HG02623 (cell line): ENCODE measurements at regions not wholly inside any gene's neighbourhood (a gene's known extent, or its start where the extent isn't known, plus 50 kb on each side); places are given as distances from the start of the nearest gene placed in this dataset.
A peak's percentile ranks its signal among the peaks of the same experiment; 100 is the strongest.
"Not testable (repeated sequence)": the region's sequence is repeated elsewhere in the genome, so short reads cannot be mapped to it uniquely, and the experiment has no call there.

ENCODE experiments used
- ATAC-seq: cut with Tn5 transposase; IDR thresholded peaks from one replicate; pipeline ENCODE4 v1.9.1; 2021; ENCODE audit warnings: moderate library complexity; ENCODE audit not compliant: unreplicated experiment

- ATAC-seq = no peak
These were observed 392.3 kb upstream of the CAMK1G start for GRCh38 chr1:209191262-209191634.

DNA sequence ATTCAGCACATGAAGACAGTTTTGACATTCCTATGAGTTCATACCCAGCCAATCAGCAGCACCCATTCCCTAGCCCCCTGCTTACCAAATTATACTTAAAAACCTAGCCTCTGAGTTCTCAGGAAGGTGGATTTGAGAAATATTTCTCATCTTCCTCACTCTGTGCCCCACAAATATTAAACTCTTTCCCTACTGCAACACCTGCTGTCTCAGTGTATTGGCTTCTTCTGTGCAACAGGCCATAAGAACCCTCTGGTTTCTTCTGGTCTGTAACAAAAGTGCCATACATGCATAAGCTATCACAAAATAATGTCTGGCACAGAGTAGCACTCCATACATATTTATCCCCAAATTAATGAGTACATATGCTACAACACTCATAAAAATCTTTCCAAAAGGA is 387.4 kb upstream of the CAMK1G start:
- no peak for ATAC-seq

DNA sequence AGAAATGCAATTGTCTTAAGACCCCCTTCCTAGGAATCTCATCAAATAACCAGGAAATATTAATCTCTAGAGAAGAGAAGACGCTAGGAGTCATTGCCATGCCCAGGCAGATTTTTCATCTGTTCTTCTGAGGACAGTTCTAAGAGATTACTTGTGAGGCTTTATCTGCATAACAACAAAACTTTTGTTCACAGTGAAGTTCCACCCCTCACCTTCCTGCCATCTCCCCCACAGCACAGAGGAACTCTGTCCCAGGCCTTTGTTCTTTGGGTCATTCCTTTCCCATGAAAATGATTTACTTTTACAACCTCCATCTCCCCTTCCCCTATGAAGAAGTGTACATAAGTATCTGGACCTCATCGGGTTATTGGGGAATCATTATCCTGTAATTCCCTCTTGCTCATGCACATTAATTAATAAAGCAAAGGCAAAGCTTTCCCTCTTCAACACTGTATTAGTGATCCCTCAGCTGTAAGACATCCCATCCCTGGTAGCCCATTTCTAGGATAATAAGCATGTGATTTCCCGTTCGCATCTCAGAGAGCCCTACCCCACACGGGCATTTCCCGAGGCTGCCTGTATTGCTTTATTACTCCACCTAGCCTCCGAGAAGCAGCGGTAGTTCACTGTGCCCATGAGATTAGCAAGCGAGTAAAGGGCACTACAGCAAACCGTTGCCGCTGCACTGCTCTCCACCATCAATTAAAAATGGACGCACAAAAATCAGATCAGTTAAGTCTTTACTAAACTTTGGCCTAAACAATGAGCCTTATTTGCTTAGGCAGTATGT is 384.4 kb upstream of the CAMK1G start:
- no peak for ATAC-seq

DNA sequence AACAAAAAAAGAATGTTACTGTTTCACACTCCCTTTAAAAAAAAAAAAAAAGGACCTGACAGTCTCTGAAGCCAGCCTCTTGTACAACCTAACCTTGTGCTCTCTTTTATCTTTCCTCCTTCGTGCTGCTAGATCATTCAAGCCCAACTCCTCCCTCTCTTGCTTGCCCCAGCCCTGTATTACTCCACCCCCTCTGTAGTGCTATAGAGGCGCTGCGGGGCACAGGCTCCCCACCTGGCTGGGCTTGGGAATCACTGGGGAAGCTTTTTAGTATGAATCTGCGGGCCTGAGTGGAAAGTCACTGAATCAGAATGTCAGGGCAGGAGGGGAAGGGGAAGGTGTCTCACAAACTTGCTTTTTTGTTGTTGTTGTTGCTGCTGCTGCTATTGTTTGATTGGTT is 383.7 kb upstream of the CAMK1G start:
- ATAC-seq = no peak

DNA sequence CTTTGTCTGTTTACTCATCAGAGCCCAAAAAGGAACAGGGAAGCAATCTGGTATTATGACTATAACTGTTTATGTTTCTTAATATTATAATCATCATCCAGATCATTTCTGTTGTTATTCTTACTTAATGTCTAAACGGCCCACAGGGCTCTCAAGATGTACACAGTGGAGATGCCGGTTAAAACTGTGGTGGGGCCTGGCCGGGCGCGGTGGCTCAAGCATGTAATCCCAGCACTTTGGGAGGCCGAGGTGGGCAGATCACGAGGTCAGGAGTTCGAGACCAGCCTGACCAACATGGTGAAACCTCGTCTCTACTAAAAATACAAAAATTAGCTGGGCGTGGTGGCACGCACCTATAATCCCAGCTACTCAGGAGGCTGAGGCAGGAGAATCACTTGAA is 381.2 kb upstream of the CAMK1G start:
- not testable (repeated sequence) for ATAC-seq

DNA sequence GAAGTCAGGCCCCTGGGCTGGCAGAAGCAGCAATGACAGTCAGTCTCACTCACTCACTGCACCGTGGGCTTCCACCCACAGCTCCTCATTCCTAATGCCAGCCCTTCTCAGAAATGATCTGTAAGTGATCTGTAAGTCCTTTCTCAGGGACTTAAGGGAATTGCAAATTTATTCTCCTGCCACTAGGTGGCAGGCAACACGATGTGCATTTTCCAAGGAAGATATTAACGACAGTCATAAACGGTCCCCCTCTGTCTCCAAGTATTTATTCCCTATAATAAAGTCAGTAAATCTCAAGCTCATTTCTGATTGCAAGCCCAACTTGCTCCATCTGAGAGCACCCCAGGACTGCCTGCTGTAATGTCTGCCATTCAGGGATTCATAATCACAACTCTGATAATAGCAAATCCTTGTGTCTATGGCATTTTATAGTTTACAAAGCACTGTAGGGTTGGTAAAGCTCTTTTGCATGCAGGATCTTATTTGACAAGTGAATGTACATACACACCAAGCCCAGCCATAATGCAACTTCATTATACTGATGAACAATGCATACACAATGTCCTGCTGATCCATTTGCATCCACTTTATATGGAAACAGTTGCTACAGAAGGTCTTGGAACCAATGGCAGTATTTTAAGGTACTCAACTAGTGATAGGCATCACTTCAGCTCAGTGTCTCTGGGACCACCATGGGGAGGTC is 380.5 kb upstream of the CAMK1G start:
- no peak for ATAC-seq

GRCh38 chr1:209203533-209203895 is 380.0 kb upstream of the CAMK1G start:
- ATAC-seq = no peak

DNA sequence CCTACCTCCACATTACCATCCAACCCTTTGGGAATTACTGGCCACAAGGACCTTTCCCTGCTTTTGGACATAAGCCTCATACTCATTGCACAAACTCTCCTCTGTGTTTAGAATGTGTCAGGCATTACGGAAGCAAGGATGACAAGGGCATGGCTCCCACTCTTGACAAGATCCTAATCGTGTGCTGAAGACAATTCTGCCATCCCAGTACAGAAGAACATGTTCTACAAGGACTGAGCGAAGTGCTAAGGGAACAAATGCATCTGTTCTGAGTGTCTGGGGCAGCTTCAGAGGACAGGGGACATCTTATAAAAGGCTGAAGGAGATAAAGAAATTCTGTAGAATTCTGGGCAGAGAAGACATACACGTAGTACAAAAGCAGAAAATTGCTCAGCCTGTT is 378.5 kb upstream of the CAMK1G start:
- ATAC-seq = no peak

GRCh38 chr1:209207126-209207700 is 376.3 kb upstream of the CAMK1G start:
- ATAC-seq = peak; percentile 7

GRCh38 chr1:209207701-209208286 is 375.7 kb upstream of the CAMK1G start:
- peak; percentile 77 for ATAC-seq

DNA sequence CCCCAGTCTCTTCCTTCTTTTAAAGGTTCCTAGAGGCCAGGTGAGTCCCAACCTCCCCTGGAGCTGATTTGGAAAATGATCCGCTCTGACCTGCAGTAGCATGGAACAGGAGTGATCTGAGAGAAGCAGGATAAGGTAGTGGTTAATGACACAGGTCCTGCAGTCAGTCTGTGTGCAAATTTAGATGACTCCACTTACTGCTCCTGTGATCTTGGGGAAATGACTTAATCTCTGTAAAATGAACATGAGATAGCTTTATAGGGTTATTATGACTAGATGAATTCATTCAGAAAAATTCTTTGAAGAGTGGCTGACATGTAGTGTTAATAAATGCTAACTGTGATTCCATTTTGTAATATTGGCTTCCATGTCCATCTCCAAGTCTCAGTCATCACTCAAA is 374.9 kb upstream of the CAMK1G start:
- ATAC-seq = no peak

DNA sequence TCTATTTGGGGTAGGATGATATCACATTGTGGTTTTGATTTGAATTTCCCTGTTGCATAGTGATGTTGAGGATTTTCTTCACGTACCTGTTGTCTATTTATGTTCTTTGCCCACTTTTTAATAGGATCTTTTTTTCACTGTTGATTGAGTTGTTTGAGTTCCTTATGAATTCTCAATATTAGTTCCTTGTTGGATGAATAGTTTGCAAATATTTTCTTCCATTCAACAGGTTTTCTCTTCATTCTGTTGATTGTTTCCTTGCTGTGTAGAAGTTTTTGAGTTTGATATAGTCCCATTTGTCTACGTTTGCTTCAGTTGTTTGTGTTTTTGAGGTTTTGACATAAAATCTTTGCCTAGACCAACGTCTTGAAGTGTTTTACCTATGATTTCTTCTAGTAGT is 369.5 kb upstream of the CAMK1G start:
- ATAC-seq = no peak

- ATAC-seq = no peak
These were observed 367.7 kb upstream of the CAMK1G start for GRCh38 chr1:209215826-209216225.

GRCh38 chr1:209218113-209218512 is 365.4 kb upstream of the CAMK1G start:
- ATAC-seq = no peak

DNA sequence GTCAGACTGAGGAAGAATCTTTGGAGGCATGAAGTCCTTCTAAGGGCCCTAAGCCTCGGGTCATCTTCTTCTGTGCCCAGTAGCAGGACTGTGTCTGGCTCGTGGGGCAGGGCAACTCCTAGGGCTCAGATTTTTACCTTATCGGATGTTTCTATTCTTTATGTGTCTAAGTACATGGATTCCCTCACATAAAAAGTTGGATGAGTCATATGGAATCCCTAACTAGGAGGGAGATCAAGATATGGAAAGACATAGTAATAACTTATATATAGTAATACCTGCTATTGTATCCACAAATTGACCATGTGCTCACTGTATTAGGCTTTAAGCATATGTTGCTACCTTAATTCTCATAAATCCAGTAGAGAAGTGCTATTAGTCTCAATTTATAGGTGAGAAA is 364.5 kb upstream of the CAMK1G start:
- ATAC-seq = no peak

DNA sequence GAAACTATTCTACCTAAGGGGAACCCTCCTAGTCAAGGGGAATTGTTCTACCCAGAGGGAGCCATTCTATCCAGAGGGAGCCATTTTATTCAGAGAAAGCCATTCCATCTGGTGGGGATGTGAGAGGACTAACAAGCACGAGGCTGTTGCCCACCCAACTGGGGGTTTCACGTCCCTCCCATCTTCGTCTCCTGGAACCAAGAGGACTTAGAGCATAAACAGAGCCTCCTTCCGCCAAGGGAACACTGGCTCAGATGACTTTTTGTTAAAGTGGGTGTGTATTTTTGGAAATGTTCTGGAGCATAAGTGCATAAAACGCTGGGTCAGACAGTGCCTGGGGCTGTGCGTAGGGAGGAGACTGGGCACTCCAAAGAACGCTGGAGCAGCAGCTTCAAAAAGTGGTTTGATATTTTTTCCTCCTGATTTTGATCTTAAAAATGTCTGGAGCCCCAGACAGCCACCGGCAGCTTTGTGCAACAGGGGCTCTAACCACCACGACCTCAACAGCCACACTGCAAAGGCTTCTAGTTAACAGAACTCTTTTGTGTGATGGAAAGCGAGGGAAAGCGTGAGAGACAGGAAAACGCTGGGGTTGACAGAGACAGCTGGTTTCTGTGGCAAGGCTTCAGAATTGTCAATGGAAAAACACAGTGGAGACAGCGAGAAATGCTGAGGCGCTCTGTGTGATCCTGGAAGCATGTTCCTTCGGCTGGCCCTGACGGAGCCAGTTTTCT is 363.6 kb upstream of the CAMK1G start:
- no peak for ATAC-seq

DNA sequence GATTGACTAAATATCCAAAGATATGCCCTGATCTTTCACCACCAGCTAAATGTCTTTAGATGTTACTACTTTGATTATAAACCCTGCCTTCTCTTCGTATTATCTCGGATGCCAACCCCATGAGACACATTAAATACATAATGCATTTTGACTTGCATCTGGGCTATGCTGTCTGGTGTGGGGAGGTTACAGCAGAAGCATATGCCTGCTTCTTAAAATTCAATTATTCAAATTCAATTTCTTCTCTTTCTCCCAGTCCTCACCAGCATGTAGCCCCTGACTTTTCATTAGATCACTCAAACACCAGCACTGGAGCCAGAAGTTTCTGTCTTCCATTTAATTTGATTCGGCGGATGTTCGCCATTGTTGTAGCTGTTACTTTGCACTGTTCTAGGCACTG is 360.7 kb upstream of the CAMK1G start:
- no peak for ATAC-seq

DNA sequence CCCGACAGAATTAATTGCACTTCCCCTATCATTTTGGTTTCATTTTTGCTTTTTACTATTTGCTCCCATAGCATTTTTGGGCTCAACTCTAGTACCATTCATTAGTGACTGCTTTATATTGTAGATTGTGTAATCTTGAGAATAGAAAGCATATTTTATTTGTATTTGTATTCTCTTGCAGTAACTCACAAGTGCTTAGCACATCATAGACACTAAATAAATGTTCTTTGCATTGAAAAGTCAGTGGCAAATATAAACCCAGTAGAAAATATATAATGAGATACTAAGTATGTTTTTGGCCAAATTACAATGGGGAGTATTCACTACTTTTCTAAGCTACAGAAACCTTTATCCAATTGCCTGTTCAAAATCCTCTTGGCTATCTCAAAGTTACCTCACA is 359.7 kb upstream of the CAMK1G start:
- ATAC-seq = no peak

GRCh38 chr1:209224886-209225285 is 358.6 kb upstream of the CAMK1G start:
- no peak for ATAC-seq

GRCh38 chr1:209227171-209227570 is 356.3 kb upstream of the CAMK1G start:
- ATAC-seq = no peak

DNA sequence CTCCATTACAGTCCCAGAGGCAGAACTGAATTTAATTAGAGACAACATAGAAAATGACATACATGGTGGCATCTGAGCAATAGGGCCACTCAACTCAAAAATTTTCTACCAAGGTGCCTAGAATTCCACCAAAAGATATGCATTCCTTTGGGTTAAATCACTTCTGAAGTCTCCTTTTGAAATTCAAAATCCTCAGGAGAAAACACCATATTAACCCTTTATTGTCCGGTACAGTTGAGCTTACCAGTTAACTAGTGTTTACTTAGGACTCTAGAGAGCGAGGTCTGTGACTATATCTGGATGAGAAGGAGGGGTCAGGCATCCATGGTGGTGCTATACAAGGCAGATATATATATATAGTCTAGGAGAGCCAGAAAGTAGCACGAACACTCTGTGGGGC is 355.6 kb upstream of the CAMK1G start:
- no peak for ATAC-seq
